ENCODE measurements at regions not wholly inside any gene's neighbourhood (a gene's known extent, or its start where the extent isn't known, plus 50 kb on each side); places are given as distances from the start of the nearest gene placed in this dataset.

DNA sequence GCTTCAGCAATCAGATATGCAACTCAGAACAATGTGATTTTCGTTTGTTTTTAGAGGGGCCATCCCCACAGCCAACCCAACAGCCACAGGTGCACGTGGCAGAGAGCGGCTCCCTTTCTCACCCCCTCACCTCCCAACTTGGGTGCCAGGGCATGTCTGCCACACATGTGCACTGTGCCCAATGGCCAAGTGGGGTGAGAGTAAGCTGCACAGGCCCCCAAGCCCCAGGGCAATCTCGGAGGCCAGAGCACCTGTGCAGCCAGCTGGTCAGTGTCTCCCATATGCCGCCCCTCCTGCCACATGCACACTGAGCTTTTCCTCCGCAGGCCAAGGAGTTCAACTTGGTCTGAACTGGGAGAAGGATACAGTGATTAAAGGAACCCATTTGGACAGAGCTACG, 1130.2 kb downstream of the DSC3 start:
- ATAC-seq: no peak
- no peak for TF ChIP-seq ESRRG (CRISPR knock-in tag; IDR thresholded peaks at IDR 0.05)
- no peak for TF ChIP-seq ZC3H10 (CRISPR knock-in tag; IDR thresholded peaks at IDR 0.05)
- TF ChIP-seq ZFP30 (CRISPR knock-in tag; IDR thresholded peaks at IDR 0.05): no peak
- TF ChIP-seq ISL1 (CRISPR knock-in tag; IDR thresholded peaks at IDR 0.05): no peak
- TF ChIP-seq ZNF70 (CRISPR knock-in tag; IDR thresholded peaks at IDR 0.05): no peak
- TF ChIP-seq CSDC2 (CRISPR knock-in tag; IDR thresholded peaks at IDR 0.05): no peak

DNA sequence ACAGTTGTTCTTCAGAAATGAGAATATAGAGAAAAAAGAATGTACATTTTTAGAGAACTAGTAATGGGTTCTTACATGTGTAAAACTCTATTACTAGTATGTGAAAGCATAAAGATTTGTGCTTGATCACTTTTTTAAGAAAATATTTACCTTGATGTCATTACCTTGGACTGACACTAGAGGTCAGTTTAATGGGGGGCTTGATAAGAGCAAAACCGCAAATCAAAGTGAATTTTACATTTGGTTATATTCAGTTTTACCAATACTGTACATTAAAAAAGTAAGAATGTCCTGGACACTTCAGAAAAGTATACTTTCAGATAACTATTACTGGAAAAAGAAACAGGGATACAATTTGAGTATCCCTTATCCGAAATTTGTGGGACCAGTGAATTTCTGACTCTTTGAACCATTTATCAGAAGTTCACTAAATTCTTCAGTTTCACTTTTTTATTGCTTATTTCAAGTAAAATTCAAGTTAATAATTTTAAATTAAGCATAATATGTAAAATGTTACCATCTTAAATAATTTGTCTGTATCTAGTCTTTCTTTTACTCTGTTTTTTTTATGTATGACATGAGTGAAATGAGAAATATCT, 1149.5 kb downstream of the DSC3 start:
- TF ChIP-seq, protein P1, sequence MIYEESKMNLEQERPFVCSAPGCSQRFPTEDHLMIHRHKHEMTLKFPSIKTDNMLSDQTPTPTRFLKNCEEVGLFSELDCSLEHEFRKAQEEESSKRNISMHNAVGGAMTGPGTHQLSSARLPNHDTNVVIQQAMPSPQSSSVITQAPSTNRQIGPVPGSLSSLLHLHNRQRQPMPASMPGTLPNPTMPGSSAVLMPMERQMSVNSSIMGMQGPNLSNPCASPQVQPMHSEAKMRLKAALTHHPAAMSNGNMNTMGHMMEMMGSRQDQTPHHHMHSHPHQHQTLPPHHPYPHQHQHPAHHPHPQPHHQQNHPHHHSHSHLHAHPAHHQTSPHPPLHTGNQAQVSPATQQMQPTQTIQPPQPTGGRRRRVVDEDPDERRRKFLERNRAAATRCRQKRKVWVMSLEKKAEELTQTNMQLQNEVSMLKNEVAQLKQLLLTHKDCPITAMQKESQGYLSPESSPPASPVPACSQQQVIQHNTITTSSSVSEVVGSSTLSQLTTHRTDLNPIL (CRISPR knock-in tag; IDR thresholded peaks at IDR 0.05; ENCODE audit: low read depth): no peak
- TF ChIP-seq RARB (CRISPR knock-in tag; IDR thresholded peaks at IDR 0.05): no peak
- TF ChIP-seq, protein P2, sequence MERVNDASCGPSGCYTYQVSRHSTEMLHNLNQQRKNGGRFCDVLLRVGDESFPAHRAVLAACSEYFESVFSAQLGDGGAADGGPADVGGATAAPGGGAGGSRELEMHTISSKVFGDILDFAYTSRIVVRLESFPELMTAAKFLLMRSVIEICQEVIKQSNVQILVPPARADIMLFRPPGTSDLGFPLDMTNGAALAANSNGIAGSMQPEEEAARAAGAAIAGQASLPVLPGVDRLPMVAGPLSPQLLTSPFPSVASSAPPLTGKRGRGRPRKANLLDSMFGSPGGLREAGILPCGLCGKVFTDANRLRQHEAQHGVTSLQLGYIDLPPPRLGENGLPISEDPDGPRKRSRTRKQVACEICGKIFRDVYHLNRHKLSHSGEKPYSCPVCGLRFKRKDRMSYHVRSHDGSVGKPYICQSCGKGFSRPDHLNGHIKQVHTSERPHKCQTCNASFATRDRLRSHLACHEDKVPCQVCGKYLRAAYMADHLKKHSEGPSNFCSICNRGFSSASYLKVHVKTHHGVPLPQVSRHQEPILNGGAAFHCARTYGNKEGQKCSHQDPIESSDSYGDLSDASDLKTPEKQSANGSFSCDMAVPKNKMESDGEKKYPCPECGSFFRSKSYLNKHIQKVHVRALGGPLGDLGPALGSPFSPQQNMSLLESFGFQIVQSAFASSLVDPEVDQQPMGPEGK (CRISPR knock-in tag; IDR thresholded peaks at IDR 0.05; ENCODE audit: borderline replicate concordance): no peak
- TF ChIP-seq ZC3H10 (CRISPR knock-in tag; IDR thresholded peaks at IDR 0.05): no peak
- TF ChIP-seq TCF4 (CRISPR knock-in tag; IDR thresholded peaks at IDR 0.05; ENCODE audit: borderline replicate concordance): no peak
- TF ChIP-seq GLIS3 (CRISPR knock-in tag; IDR thresholded peaks at IDR 0.05): no peak
- TF ChIP-seq, protein P3, sequence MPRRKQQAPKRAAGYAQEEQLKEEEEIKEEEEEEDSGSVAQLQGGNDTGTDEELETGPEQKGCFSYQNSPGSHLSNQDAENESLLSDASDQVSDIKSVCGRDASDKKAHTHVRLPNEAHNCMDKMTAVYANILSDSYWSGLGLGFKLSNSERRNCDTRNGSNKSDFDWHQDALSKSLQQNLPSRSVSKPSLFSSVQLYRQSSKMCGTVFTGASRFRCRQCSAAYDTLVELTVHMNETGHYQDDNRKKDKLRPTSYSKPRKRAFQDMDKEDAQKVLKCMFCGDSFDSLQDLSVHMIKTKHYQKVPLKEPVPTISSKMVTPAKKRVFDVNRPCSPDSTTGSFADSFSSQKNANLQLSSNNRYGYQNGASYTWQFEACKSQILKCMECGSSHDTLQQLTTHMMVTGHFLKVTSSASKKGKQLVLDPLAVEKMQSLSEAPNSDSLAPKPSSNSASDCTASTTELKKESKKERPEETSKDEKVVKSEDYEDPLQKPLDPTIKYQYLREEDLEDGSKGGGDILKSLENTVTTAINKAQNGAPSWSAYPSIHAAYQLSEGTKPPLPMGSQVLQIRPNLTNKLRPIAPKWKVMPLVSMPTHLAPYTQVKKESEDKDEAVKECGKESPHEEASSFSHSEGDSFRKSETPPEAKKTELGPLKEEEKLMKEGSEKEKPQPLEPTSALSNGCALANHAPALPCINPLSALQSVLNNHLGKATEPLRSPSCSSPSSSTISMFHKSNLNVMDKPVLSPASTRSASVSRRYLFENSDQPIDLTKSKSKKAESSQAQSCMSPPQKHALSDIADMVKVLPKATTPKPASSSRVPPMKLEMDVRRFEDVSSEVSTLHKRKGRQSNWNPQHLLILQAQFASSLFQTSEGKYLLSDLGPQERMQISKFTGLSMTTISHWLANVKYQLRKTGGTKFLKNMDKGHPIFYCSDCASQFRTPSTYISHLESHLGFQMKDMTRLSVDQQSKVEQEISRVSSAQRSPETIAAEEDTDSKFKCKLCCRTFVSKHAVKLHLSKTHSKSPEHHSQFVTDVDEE (CRISPR knock-in tag; IDR thresholded peaks at IDR 0.05): no peak
- TF ChIP-seq, protein P4, sequence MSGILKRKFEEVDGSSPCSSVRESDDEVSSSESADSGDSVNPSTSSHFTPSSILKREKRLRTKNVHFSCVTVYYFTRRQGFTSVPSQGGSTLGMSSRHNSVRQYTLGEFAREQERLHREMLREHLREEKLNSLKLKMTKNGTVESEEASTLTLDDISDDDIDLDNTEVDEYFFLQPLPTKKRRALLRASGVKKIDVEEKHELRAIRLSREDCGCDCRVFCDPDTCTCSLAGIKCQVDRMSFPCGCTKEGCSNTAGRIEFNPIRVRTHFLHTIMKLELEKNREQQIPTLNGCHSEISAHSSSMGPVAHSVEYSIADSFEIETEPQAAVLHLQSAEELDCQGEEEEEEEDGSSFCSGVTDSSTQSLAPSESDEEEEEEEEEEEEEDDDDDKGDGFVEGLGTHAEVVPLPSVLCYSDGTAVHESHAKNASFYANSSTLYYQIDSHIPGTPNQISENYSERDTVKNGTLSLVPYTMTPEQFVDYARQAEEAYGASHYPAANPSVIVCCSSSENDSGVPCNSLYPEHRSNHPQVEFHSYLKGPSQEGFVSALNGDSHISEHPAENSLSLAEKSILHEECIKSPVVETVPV (CRISPR knock-in tag; IDR thresholded peaks at IDR 0.05): no peak
- TF ChIP-seq ZFP3 (CRISPR knock-in tag; IDR thresholded peaks at IDR 0.05): no peak
- TF ChIP-seq PPARA (CRISPR knock-in tag; IDR thresholded peaks at IDR 0.05; ENCODE audit: borderline replicate concordance): no peak
- no peak for TF ChIP-seq ZNF70 (CRISPR knock-in tag; IDR thresholded peaks at IDR 0.05)
- no peak for TF ChIP-seq CSDC2 (CRISPR knock-in tag; IDR thresholded peaks at IDR 0.05)
- no peak for TF ChIP-seq TOX (CRISPR knock-in tag; IDR thresholded peaks at IDR 0.05; ENCODE audit: borderline replicate concordance)
- TF ChIP-seq SNAI2 (CRISPR knock-in tag; IDR thresholded peaks at IDR 0.05): no peak
- no peak for TF ChIP-seq ARNTL (CRISPR knock-in tag; IDR thresholded peaks at IDR 0.05; ENCODE audit: borderline replicate concordance, low read depth)
- TF ChIP-seq, protein P5, sequence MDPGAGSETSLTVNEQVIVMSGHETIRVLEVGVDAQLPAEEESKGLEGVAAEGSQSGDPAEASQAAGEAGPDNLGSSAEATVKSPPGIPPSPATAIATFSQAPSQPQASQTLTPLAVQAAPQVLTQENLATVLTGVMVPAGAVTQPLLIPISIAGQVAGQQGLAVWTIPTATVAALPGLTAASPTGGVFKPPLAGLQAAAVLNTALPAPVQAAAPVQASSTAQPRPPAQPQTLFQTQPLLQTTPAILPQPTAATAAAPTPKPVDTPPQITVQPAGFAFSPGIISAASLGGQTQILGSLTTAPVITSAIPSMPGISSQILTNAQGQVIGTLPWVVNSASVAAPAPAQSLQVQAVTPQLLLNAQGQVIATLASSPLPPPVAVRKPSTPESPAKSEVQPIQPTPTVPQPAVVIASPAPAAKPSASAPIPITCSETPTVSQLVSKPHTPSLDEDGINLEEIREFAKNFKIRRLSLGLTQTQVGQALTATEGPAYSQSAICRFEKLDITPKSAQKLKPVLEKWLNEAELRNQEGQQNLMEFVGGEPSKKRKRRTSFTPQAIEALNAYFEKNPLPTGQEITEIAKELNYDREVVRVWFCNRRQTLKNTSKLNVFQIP (CRISPR knock-in tag; IDR thresholded peaks at IDR 0.05; ENCODE audit: borderline replicate concordance, low read depth): no peak
- TF ChIP-seq OSR1 (CRISPR knock-in tag; IDR thresholded peaks at IDR 0.05): no peak
- TF ChIP-seq BACH2 (CRISPR knock-in tag; IDR thresholded peaks at IDR 0.05; ENCODE audit: borderline replicate concordance): no peak

DNA sequence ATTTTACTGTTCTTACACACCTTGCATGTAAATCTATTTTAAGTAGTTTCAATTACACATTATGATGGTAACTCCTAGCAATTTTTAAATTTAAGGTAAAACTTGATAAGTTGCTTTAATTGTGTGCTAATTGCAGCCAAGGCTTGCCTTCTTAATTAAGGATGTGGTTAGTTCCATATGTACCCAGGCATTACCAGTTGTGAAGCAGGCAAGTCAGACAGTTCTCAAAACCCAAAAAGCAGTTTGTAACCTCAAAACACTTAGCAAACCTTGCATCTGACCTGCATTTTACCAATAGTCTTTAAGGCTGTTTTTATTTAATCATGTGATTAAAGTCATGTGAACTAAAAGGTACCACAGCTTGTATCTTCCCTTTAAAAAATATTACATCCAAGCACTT, 1159.4 kb downstream of the DSC3 start:
- ATAC-seq: no peak
- TF ChIP-seq, protein P5 (CRISPR knock-in tag; IDR thresholded peaks at IDR 0.05; ENCODE audit: borderline replicate concordance, low read depth): no peak
- no peak for TF ChIP-seq GLIS3 (CRISPR knock-in tag; IDR thresholded peaks at IDR 0.05)

More for the DNA sequence above, 1149.5 kb downstream of the DSC3 start:
- ATAC-seq: no peak

All from SK-N-SH treated with all-trans-retinoic acid at 6 μM for 48 hours (cell line).